Smooth muscle cell (in vitro differentiated cells): ENCODE measurements at regions not wholly inside any gene's neighbourhood (a gene's known extent, or its start where the extent isn't known, plus 50 kb on each side); places are given as distances from the start of the nearest gene placed in this dataset.

Experiments used
- DNase-seq: peaks from one replicate; lab custom pipeline; 2025; ENCODE audit not compliant: unreplicated experiment; lab: John Stamatoyannopoulos, UW
- H2AFZ ChIP-seq: fragments of 200-600 bp; sonication (generic); 2 replicates; pipeline ENCODE4 v1.6.0; 2016; ENCODE audit warnings: antibody characterized with exemption, low read depth, mild to moderate bottlenecking
- H3F3A ChIP-seq: fragments of 200-600 bp; sonication (generic); 2 replicates; pipeline ENCODE4 v1.6.0; 2017; ENCODE audit warnings: antibody characterized with exemption, low read depth
- H3K27ac ChIP-seq: fragments of 200-600 bp; sonication (generic); 2 replicates; pipeline ENCODE4 v1.5.1; 2016; ENCODE audit warnings: low read depth, mild to moderate bottlenecking
- H3K27me3 ChIP-seq: fragments of 200-600 bp; sonication (generic); 2 replicates; pipeline ENCODE4 v1.6.1; 2016; ENCODE audit warnings: low read depth, mild to moderate bottlenecking
- H3K36me3 ChIP-seq: fragments of 200-600 bp; sonication (generic); 2 replicates; pipeline ENCODE4 v1.5.1; 2016; ENCODE audit warnings: low read depth
- H3K4me1 ChIP-seq: fragments of 200-600 bp; sonication (generic); 2 replicates; pipeline ENCODE4 v1.5.1; 2016; ENCODE audit warnings: low read depth
- H3K4me2 ChIP-seq: fragments of 200-600 bp; sonication (generic); 2 replicates; pipeline ENCODE4 v1.6.0; 2016; ENCODE audit warnings: mild to moderate bottlenecking
- H3K4me3 ChIP-seq: fragments of 200-600 bp; sonication (generic); 2 replicates; pipeline ENCODE4 v1.5.1; 2016; ENCODE audit warnings: mild to moderate bottlenecking
- H3K79me2 ChIP-seq: fragments of 200-600 bp; sonication (generic); 2 replicates; pipeline ENCODE4 v1.6.0; 2016; ENCODE audit warnings: low read depth, mild to moderate bottlenecking
- H3K9ac ChIP-seq: fragments of 200-600 bp; sonication (generic); 2 replicates; pipeline ENCODE4 v1.6.0; 2016; ENCODE audit warnings: low read depth
- H3K9me3 ChIP-seq: fragments of 200-600 bp; sonication (generic); replicated peaks from 2 replicates; pipeline ENCODE4 v1.5.1; 2016; ENCODE audit warnings: low read depth
- H4K20me1 ChIP-seq: fragments of 200-600 bp; sonication (generic); 2 replicates; pipeline ENCODE4 v1.6.0; 2016; ENCODE audit warnings: low read depth
- WGBS: methylation state at CpG from one replicate; pipeline ENCODE4 v1.1.7; 2016; ENCODE audit warnings: low lambda C conversion rate; 5-methylcytosine and 5-hydroxymethylcytosine counted together
- TF ChIP-seq, protein P1 (sequence below): fragments of 200-600 bp; sonication (generic); IDR thresholded peaks from 2 replicates; pipeline ENCODE4 v1.5.1; 2017; ENCODE audit warnings: borderline replicate concordance, mild to moderate bottlenecking, antibody characterized with exemption; ENCODE audit not compliant: insufficient read depth, poor library complexity, severe bottlenecking

DNA sequence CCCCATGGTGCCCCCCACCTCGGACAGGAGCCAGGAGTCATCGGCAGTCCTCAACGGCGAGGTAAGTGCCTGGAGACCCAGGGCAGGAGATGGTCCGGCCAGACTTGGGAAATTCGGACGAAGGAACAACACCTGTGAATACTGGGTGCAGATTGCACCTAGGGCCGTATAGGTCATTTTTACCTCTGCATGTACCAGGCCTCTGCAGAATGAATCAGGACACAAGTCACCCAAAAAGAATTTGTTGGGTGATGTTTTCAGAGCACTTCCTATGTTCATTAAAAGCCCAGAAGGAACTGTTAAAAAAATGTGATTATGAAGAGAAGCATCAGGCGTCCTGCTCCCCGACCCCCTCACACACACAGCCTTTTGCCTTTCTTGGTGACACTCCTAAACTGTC lies 93.9 kb downstream of the C11orf91 start:
- H3K4me2 ChIP-seq: no peak overlapping the region
- no peaks in the 10 kb centered on the region for H3F3A ChIP-seq
- WGBS: 87% methylated on average over 10 of the region's 10 CpGs
- no peak overlapping the region for H3K9ac ChIP-seq
- TF ChIP-seq, protein P1, sequence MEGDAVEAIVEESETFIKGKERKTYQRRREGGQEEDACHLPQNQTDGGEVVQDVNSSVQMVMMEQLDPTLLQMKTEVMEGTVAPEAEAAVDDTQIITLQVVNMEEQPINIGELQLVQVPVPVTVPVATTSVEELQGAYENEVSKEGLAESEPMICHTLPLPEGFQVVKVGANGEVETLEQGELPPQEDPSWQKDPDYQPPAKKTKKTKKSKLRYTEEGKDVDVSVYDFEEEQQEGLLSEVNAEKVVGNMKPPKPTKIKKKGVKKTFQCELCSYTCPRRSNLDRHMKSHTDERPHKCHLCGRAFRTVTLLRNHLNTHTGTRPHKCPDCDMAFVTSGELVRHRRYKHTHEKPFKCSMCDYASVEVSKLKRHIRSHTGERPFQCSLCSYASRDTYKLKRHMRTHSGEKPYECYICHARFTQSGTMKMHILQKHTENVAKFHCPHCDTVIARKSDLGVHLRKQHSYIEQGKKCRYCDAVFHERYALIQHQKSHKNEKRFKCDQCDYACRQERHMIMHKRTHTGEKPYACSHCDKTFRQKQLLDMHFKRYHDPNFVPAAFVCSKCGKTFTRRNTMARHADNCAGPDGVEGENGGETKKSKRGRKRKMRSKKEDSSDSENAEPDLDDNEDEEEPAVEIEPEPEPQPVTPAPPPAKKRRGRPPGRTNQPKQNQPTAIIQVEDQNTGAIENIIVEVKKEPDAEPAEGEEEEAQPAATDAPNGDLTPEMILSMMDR: no peak
- H3K79me2 ChIP-seq: no peaks in the 10 kb centered on the region
- H3K27me3 ChIP-seq: peaks cover 5% of the 10 kb centered on the region
- H3K27ac ChIP-seq: no peak overlapping the region
- no peaks in the 10 kb centered on the region for H3K4me1 ChIP-seq
- H4K20me1 ChIP-seq: no peaks in the 10 kb centered on the region
- H2AFZ ChIP-seq: no peak overlapping the region
- no peaks in the 10 kb centered on the region for H3K9me3 ChIP-seq
- H3K4me3 ChIP-seq: no peak overlapping the region
- DNase-seq: no peak
- no peaks in the 10 kb centered on the region for H3K36me3 ChIP-seq

DNA sequence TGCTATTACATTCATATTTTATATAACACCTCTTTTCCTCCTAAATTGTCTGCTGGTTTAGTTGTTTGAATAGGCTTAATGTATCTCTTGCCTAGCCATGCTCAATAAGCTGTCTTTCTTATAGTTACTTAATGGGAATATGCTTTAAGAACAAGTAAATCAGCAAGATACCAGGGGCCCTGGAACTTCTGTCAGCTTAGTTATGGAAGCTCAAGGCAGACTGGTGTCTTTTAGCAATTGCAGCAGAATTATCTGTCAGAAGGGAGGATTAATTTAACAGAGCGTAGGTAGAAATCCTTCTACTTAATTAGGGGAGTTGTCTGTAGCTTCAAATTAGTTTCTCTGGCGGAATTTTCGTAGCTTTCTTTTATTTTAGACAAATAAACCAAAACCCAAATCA lies 94.9 kb downstream of the C11orf91 start:
- Histone ChIP-seq H3K27ac (no peak overlapping the region), H2AFZ (no peak overlapping the region), H3K4me3 (no peak overlapping the region), H3K4me1 (no peaks in the 10 kb centered on the region), H3K36me3 (no peaks in the 10 kb centered on the region), H3K27me3 (peaks cover 5% of the 10 kb centered on the region), H3F3A (no peaks in the 10 kb centered on the region), H3K9ac (no peak overlapping the region), H3K4me2 (no peak overlapping the region), H3K9me3 (no peaks in the 10 kb centered on the region), H4K20me1 (no peaks in the 10 kb centered on the region), H3K79me2 (no peaks in the 10 kb centered on the region)
- no peak for DNase-seq
- TF ChIP-seq, protein P1: no peak
- WGBS: 82% methylated on average over 3 of the region's 3 CpGs

DNA sequence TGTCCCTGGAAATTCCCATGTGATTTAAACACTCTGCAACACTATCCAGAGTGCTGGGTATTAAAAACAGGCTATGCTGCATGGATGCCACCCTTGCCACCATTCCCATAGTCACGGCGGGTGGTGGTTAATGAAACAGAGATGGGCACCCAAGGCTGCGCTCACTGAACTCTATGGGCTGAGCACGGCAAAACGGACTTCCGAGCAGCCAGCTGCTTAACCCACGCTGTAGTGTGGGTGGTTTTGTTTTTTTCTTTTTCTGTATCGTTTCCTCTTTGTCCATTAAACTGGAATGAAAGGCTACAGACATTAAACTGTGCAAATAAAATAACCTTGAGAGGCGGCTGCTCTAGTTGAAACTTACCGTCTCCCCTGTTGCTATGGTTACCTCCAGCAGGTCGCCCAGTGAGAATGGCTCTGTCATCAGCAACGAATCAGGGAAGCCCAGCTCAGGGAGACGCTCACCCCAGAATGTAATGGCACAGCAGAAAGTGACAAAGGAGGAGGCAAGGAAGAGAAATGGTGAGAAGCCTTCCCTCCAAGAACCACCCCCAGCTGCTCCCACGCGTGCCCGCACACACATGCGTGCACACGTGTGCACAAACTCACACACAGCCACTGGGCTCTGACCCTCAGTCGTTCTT lies 102.1 kb downstream of the C11orf91 start:
- Histone ChIP-seq H3K4me1 (no peaks in the 10 kb centered on the region), H4K20me1 (no peaks in the 10 kb centered on the region), H3K4me3 (no peak overlapping the region), H3F3A (no peaks in the 10 kb centered on the region), H3K9ac (no peak overlapping the region), H2AFZ (no peak overlapping the region), H3K4me2 (no peak overlapping the region), H3K9me3 (no peaks in the 10 kb centered on the region), H3K27ac (no peak overlapping the region), H3K79me2 (no peaks in the 10 kb centered on the region), H3K36me3 (no peaks in the 10 kb centered on the region), H3K27me3 (no peaks in the 10 kb centered on the region)
- TF ChIP-seq, protein P1: no peak
- WGBS: 87% methylated on average over 19 of the region's 19 CpGs
- no peak for DNase-seq

DNA sequence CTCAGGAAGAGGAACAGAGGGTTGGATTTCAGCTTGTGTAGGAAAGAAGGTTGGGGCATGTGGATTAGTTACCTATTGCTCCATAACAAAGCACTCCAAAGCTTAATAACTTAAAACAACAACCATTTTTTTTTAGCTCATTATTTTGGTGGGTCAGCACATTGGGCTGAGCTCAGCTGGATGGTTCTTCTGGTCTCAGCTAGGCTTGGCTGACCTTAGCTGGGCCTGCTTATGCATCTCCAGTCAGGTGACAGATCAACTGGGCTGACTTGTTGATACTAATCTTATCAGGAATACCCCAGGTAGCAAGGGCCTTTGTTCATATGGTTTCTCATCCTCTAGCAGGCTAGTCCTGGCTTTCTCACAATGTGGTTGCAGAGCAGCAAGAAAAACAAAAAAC lies 106.4 kb downstream of the C11orf91 start:
- Histone ChIP-seq H3K4me2 (no peak overlapping the region), H3K79me2 (no peaks in the 10 kb centered on the region), H3K36me3 (no peaks in the 10 kb centered on the region), H3K9ac (no peak overlapping the region), H3K9me3 (no peaks in the 10 kb centered on the region), H2AFZ (no peak overlapping the region), H3K27ac (no peak overlapping the region), H4K20me1 (no peaks in the 10 kb centered on the region), H3K4me1 (no peaks in the 10 kb centered on the region), H3F3A (no peaks in the 10 kb centered on the region), H3K27me3 (no peaks in the 10 kb centered on the region), H3K4me3 (no peak overlapping the region)
- no peak for DNase-seq
- TF ChIP-seq, protein P1: no peak
